Choroid plexus epithelial cell (primary cell): ENCODE measurements at regions not wholly inside any gene's neighbourhood (a gene's known extent, or its start where the extent isn't known, plus 50 kb on each side); places are given as distances from the start of the nearest gene placed in this dataset.

ENCODE experiments used
- DNase-seq: peaks from one replicate; pipeline ENCODE4 v3.0.0-alpha.2; 2010; ENCODE audit warnings: low read depth
- H3K4me3 ChIP-seq: 2 replicates; pipeline ENCODE4 v1.5.1; 2011; ENCODE audit warnings: low read depth, mild to moderate bottlenecking, control low read depth, low read length, moderate library complexity
- CTCF ChIP-seq: conservative IDR thresholded peaks from 2 replicates; pipeline ENCODE4 v1.5.1; 2011; ENCODE audit warnings: low read depth, mild to moderate bottlenecking, control low read depth, inconsistent platforms, low read length, moderate library complexity

- no peak for TF ChIP-seq CTCF
- DNase-seq, result no peak
- H3K4me3 ChIP-seq, result no peak overlapping the region
These were observed 216.6 kb upstream of the CSF3R start for GRCh38 chr1:36699113-36699911.

- TF ChIP-seq CTCF, result no peak
- DNase-seq, result no peak
- H3K4me3 ChIP-seq, result no peak overlapping the region
These were observed 215.3 kb upstream of the CSF3R start for GRCh38 chr1:36697836-36698605.

GRCh38 chr1:36696261-36696940, 213.7 kb upstream of the CSF3R start:
- TF ChIP-seq CTCF, result no peak
- no peak overlapping the region for H3K4me3 ChIP-seq
- no peak for DNase-seq

- no peak overlapping the region for H3K4me3 ChIP-seq
- TF ChIP-seq CTCF, result no peak
- no peak for DNase-seq
These were observed 210.9 kb upstream of the CSF3R start for GRCh38 chr1:36693603-36694002.

GRCh38 chr1:36693161-36693525, 210.4 kb upstream of the CSF3R start:
- no peak for TF ChIP-seq CTCF

GRCh38 chr1:36692465-36693160, 209.9 kb upstream of the CSF3R start:
- DNase-seq, result no peak
- TF ChIP-seq CTCF, result no peak
- no peak overlapping the region for H3K4me3 ChIP-seq

More at GRCh38 chr1:36693161-36693525, 210.4 kb upstream of the CSF3R start:
- H3K4me3 ChIP-seq, result no peak overlapping the region
- DNase-seq, result no peak
